ENCODE measurements at regions not wholly inside any gene's neighbourhood (a gene's known extent, or its start where the extent isn't known, plus 50 kb on each side); places are given as distances from the start of the nearest gene placed in this dataset.
"Not testable (repeated sequence)": the region's sequence is repeated elsewhere in the genome, so short reads cannot be mapped to it uniquely, and the experiment has no call there.

DNA sequence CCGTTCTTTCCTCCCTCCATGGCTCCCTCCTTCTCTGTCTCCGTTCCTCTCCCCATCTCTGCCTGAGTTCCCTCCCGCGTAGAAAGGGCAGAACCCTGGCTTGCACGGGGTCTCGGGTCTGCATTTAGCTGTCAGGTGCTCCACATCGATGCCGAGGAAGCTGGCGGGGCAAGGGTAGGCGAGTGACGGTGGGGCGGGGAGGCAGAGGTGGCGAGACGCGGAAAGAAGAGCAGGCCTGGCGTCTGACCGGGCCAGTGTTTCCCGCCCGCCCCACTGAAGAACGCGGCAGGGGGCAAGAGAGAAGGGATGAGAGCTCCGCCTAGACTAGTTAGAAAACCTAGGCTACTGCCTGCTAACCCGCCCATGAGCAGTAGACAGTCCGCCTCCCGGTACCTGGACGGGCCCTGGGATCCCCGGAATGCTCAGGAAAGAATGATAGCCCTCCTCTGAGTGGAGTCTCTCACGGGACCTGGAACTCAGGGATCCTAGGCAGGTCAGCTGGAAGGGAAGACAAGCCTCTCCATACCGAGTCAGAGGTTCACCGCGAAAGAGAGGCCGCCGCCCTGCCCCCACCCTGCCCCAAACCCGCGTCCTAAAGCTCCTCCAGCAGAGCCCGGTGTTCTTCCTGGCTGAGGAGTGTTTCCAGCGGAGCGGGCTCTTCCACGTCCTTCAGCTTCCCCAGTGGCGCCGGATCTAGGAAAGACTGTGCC is 357.9 kb upstream of the DEFB115 start:
- DNase-seq = not testable (repeated sequence)

DNA sequence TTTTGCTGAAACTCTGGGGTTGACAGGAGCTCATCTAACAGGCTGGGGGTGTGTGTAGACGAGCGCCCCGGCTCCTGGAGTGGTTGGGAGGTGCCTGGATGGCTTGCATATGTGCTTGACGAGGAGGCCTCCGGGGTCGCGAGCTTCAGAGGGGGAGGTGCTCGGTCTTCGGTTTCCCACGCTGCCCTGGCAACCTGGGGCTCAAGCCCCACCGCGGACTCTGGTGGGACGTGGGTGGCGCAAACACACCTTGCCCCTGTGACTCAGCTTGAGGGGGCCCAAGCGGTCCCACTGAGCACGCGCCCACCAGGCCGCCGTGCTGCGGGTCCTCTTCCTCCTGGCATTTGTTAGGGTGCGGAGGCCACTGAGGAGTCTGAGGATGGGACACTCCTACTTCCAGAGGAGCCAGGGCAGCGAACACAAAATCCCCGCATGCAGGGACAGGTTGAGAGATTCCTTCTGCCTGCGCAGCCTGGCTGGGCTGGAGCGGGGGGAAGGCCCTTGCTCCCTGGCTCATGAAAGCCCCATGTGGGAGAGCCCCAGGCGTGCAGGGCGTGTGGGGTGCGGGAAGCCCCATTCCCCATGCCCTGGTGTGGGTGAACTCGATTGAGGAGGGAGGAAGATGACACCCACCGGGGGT is 357.3 kb upstream of the DEFB115 start:
- not testable (repeated sequence) for DNase-seq

GRCh38 chr20:30905231-30905630 is 352.2 kb upstream of the DEFB115 start:
- not testable (repeated sequence) for DNase-seq

DNA sequence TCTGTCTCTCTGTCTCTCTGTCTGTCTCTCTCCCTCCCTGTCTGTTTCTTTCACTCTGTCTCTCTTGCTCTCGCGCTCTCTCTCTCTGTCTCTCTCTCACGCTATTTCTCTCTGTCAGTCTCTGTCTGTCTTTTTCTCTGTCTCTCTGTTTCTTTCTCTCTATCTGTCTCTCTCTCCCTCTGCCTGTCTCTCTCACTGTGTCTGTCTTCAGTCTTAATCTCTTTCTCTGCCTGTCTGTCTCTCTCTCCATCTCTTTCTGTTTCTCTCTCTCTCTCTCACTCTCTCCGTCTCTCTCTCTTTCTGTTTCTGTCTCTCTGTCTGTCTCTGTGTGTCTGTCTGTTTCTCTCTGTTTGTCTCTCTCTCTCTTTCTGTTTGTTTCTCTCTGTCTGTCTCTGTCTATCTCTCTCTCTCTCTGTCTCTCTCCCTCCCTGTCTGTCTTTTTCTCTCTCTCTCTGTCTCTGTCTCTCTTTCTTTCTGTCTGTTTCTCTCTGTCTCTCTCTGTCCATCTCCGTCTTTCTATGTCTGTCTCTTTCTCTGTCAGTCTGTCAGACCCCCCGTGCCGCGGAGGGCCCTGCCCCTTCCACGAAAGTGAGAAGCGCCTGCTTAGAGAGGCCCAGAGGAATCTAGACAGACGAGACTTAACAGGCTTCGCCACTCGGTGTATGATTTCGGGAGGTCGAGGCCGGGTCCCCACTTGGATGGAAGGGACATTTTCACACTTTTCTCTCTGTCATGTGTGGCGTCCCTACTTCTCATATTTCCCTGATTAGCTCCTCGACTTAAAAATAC is 346.3 kb upstream of the DEFB115 start:
- no peak for DNase-seq

- DNase-seq = not testable (repeated sequence)
These were observed 345.4 kb upstream of the DEFB115 start for GRCh38 chr20:30911832-30912660.

- not testable (repeated sequence) for DNase-seq
These were observed 344.8 kb upstream of the DEFB115 start for GRCh38 chr20:30912661-30913026.

GRCh38 chr20:30916404-30916803 is 341.1 kb upstream of the DEFB115 start:
- not testable (repeated sequence) for DNase-seq

- no peak for DNase-seq
These were observed 337.8 kb upstream of the DEFB115 start for GRCh38 chr20:30919514-30920188.

DNA sequence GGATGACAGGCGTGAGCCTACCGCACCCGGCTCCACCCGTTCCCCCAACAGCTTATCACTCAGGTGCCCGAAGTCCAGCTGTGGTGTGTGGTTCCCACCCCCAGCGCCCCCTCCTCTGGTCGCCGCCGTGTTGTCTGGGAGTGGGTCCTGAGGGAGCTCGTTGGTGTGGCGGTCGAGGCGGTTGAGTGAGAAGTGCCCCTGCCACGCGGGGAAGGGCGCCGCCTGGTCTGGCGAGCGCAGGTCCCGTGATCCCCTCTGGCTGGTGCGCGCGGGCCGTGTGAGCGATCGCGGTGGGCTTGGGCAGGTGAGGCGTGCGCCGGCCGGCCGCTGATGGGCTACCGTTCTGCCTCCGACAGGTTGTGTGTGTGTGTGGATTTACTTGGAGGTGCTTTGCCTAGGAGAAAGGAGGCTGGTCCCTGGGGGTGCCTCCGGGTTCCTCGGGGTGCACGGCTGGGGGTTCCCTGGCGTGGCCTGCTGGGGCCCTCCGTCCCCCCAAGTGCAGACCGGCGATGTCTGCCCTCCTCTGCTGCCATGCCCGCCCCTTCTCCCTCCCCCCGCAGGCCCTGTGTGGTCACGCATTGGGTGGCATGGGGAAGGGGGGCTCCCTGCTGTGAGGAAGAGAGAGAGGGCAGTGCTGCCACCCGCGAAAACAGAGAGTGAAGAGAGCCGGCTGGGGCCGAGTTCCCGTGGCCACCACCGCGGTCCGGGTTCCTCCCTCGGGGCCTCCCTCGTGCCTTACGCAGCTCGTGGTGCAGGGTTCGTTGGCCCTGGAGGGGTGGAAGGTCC is 336.0 kb upstream of the DEFB115 start:
- no peak for DNase-seq

GRCh38 chr20:30922129-30922528 is 335.3 kb upstream of the DEFB115 start:
- DNase-seq = no peak

DNA sequence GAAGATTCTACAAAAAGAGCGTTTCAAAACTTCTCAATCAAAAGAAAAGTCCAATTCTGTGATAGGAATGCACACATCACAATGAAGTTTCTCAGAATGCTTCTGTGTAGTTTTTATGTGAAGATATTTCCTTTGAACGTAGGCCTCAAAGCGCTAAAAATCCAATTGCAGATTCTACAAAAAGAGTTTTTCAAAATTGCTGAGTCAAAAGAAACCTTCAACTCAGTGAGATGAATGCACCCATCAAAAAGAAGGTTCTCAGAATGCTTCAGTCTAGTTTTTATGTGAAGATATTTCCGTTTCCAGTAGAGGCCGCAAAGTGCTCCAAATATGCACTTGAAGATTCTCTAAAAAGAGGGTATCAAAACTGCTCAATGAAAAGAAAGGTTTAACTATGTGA is 319.7 kb upstream of the DEFB115 start:
- DNase-seq = no peak

DNA sequence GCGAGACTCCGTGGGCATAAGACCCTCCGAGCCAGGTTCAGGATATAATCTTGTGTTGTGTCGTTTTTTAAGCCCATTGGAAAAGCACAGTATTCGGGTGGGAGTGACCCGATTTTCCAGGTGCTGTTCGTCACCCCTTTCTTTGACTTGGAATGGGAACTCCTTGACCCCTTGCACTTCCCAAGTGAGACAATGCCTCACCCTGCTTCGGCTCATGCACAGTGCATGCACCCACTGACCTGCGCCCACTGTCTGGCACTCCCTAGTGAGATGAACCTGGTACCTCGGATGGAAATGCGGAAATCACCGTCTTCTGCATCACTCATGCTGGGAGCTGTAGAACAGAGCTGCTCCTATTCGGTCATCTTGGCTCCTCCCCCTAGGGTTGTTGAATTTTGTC is 307.7 kb upstream of the DEFB115 start:
- no peak for DNase-seq

GRCh38 chr20:30951088-30951487 is 306.4 kb upstream of the DEFB115 start:
- not testable (repeated sequence) for DNase-seq

DNA sequence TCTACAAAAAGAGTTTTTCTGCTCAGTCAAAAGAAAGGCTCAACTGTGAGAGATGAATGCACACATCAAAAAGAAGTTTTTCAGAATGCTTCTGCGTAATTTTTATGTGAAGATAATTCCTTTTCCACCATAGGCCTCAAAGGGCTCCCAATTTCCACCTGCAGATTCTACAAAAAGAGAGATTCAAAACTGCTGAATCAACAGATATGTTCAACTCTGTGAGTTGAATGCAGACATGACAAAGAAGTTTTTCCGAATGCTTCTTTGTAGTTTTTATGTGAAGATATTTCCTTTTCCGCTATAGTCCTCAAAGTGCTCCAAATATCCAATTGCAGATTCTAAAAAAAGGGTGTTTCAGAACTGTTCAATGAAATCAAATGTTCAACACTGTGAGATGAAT is 300.8 kb upstream of the DEFB115 start:
- not testable (repeated sequence) for DNase-seq

DNA sequence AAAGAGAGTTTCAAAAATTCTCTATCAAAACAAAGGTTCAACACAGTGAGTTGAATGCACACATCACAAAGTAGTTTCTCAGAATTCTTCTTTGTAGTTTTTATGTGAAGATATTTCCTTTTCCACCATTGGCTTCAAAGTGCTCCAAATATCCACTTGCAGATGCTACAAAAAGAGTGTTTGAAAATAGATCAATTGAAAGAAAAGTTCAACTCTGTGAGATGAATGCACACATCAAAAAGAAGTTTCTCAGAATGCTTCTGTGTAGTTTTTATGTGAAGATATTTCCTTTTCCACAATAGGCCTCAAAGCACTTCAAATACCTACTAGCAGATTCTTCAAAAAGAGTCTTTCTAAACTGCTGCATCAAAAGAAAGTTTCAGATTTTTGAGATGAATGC is 298.3 kb upstream of the DEFB115 start:
- not testable (repeated sequence) for DNase-seq

DNA sequence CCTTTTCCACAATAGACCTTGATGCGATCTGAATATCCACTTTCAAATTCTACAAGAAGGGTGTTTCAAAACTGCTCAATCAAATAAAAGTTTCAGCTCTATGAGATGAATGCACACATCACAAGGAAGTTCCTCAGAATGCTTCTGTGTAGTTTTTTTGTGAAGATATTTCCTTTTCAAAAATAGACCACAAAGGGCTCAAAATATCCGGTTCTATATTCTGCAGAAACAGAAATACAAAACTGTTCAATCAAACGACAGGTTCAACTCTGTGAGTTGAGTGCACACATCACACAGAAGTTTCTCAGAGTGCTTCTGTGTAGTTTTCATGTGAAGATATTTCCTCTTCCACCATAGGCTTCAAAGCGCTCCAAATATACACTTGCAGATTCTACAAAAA is 293.9 kb upstream of the DEFB115 start:
- no peak for DNase-seq

- DNase-seq = not testable (repeated sequence)
These were observed 281.6 kb upstream of the DEFB115 start for GRCh38 chr20:30975859-30976258.

GRCh38 chr20:30985386-30985785 is 272.1 kb upstream of the DEFB115 start:
- DNase-seq = no peak

Data from CD4-positive, alpha-beta T cell treated with Interleukin-12 subunit alpha and Interleukin-12 subunit beta, for 1 hour (primary cell).